GM11168 (cell line): ENCODE measurements at regions not wholly inside any gene's neighbourhood (a gene's known extent, or its start where the extent isn't known, plus 50 kb on each side); places are given as distances from the start of the nearest gene placed in this dataset.
"Not testable (repeated sequence)": the region's sequence is repeated elsewhere in the genome, so short reads cannot be mapped to it uniquely, and the experiment has no call there.

Experiments
- in situ Hi-C: fragments of 300-500 bp; cut with MboI; formaldehyde crosslinking; loops from one replicate; pipeline ENCODE4 v1.12.0; 2022; ENCODE audit warnings: low sequenced_read_pairs; ENCODE audit not compliant: unreplicated experiment

DNA sequence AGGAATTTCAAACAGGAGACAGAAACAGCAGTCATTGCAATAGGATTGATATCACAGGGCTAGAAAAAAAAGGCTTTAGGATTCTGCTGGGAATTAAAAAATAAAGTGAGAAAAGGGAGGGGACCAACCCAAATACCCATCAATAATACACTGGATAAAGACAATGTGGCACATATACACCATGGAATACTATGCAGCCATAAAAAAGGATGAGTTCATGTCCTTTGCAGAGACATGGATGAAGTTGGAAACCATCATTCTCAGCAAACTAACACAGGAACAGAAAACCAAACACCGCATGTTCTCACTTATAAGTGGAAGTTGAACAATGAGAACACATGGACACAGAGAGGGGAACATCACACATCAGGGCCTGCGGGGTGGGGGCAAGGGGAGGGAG, 86.9 kb upstream of the ODAD2 start:
- in situ Hi-C loops = not testable (repeated sequence)

DNA sequence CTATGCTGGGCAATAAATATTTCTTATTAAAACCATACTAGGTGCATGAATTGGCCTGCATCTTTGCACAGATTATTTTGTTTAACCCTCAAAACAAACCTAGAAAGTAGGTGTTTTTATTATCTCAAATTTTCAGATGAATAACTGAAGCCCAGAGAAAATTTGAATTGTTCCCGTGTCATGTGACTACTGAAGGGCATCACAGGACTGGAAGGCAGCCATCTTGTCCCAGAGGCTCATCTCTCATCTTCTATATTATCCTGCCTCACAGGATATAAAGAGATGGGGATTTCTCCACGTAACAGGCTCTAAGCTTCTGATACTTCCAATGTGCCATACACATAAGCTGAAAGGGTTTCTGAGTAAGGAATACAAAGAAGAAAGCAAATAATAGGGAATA, 84.0 kb upstream of the ODAD2 start:
- in situ Hi-C loops = no loop called here

DNA sequence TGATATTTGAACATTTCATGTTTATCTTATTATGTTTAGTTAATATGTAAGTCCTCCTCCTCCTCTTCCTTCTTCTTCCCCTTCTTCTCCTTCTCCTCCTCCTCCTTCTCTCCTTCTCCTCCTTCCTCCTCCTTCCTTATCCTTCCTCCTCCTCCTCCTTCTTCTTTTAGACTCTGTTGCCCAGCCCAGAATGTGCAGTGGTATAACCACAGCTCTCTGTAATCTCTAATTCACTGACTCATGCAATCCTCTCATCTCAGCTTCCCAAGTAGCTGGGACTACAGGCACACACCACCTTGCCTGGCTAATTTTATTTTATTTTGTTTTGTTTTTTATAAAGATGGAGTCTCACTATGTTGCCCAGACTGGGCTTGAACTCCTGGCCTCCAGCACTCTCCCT, 83.4 kb upstream of the ODAD2 start:
- in situ Hi-C loops = no loop called here

DNA sequence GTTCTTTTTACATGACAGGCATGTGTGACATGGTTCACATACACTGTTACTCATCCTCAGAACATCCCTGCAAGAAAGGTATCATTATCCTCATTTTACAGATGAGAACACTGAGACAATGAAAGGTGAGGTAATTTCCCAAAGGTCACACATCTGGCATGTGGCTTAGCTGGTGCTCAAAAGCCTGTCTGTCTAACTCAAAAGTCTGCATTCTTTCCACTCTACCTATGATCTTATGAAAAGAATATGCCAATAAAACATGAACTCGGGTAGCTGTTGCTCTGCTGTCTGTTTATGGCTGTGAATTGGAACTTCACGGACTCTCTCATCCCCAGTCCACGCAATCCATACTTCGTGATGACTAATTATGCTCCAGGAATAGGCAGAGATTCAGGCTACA, 79.0 kb upstream of the ODAD2 start:
- in situ Hi-C loops = no loop called here

GRCh38 chr10:28075424-28075823, 76.5 kb upstream of the ODAD2 start:
- in situ Hi-C loops = no loop called here

GRCh38 chr10:28072573-28072972, 73.7 kb upstream of the ODAD2 start:
- in situ Hi-C loops = no loop called here

GRCh38 chr10:28060031-28060607, 61.2 kb upstream of the ODAD2 start:
- in situ Hi-C loops = no loop called here

GRCh38 chr10:28058746-28059145, 59.9 kb upstream of the ODAD2 start:
- in situ Hi-C loops = no loop called here

GRCh38 chr10:28054228-28054860, 55.5 kb upstream of the ODAD2 start:
- in situ Hi-C loops = no loop called here

GRCh38 chr10:28049286-28049685, 50.4 kb upstream of the ODAD2 start:
- in situ Hi-C loops = no loop called here
